ENCODE measurements at regions not wholly inside any gene's neighbourhood (a gene's known extent, or its start where the extent isn't known, plus 50 kb on each side); places are given as distances from the start of the nearest gene placed in this dataset. TPM values are rescaled to one million over a fixed set of nuclear protein-coding genes. Genes with fewer than 3 reads are reported as not detected.

GRCh38 chr9:87443461-87443860, 54.2 kb upstream of the DAPK1 start:
- DNase-seq (ENCODE audit: extremely low spot score in 2 of 2) = no peak
- no peaks in the 10 kb centered on the region for H3K27me3 ChIP-seq
- no peak overlapping the region for H3K4me3 ChIP-seq
- no peaks in the 10 kb centered on the region for H3K36me3 ChIP-seq
- intact Hi-C loops (cut with DNase I) = no loop called here
- TF ChIP-seq POLR2AphosphoS5 (IDR thresholded peaks at IDR 0.05; ENCODE audit: insufficient read depth in 1 of 2, low read depth in 1 of 2) (no peak), POLR2A (IDR thresholded peaks at IDR 0.05) (no peak), CTCF (IDR thresholded peaks at IDR 0.05) (no peak)
- H3K4me1 ChIP-seq = no peaks in the 10 kb centered on the region
- H3K27ac ChIP-seq = no peak overlapping the region
- H3K9me3 ChIP-seq = no peaks in the 10 kb centered on the region

GRCh38 chr9:87445646-87446045, 52.0 kb upstream of the DAPK1 start:
- TF ChIP-seq CTCF (IDR thresholded peaks at IDR 0.05) (no peak), POLR2AphosphoS5 (IDR thresholded peaks at IDR 0.05; ENCODE audit: insufficient read depth in 1 of 2, low read depth in 1 of 2) (no peak), POLR2A (IDR thresholded peaks at IDR 0.05) (no peak)
- Histone ChIP-seq H3K4me1 (no peaks in the 10 kb centered on the region), H3K9me3 (no peaks in the 10 kb centered on the region), H3K27ac (no peak overlapping the region), H3K36me3 (no peaks in the 10 kb centered on the region), H3K27me3 (no peaks in the 10 kb centered on the region), H3K4me3 (no peak overlapping the region)
- intact Hi-C loops (cut with DNase I) = no loop called here
- DNase-seq (ENCODE audit: extremely low spot score in 2 of 2) = no peak

GRCh38 chr9:87446527-87446926, 51.1 kb upstream of the DAPK1 start:
- no peak overlapping the region for H3K4me3 ChIP-seq
- TF ChIP-seq POLR2AphosphoS5 (IDR thresholded peaks at IDR 0.05; ENCODE audit: insufficient read depth in 1 of 2, low read depth in 1 of 2) = no peak
- TF ChIP-seq POLR2A (IDR thresholded peaks at IDR 0.05) = no peak
- no peak for TF ChIP-seq CTCF (IDR thresholded peaks at IDR 0.05)
- DNase-seq (ENCODE audit: extremely low spot score in 2 of 2) = no peak
- H3K27me3 ChIP-seq = no peaks in the 10 kb centered on the region
- no peaks in the 10 kb centered on the region for H3K4me1 ChIP-seq
- no peaks in the 10 kb centered on the region for H3K36me3 ChIP-seq
- intact Hi-C loops (cut with DNase I) = no loop called here
- no peaks in the 10 kb centered on the region for H3K9me3 ChIP-seq
- H3K27ac ChIP-seq = no peak overlapping the region

- no peak overlapping the region for H3K27ac ChIP-seq
- no peaks in the 10 kb centered on the region for H3K27me3 ChIP-seq
- no peak for DNase-seq (ENCODE audit: extremely low spot score in 2 of 2)
- TF ChIP-seq POLR2A (IDR thresholded peaks at IDR 0.05) (no peak), POLR2AphosphoS5 (IDR thresholded peaks at IDR 0.05; ENCODE audit: insufficient read depth in 1 of 2, low read depth in 1 of 2) (no peak), CTCF (IDR thresholded peaks at IDR 0.05) (no peak)
- H3K4me1 ChIP-seq = no peaks in the 10 kb centered on the region
- intact Hi-C loops (cut with DNase I) = no loop called here
- H3K9me3 ChIP-seq = no peaks in the 10 kb centered on the region
- no peaks in the 10 kb centered on the region for H3K36me3 ChIP-seq
- H3K4me3 ChIP-seq = no peak overlapping the region
These were observed 49.9 kb upstream of the DAPK1 start for GRCh38 chr9:87447547-87448432.

Small RNAs in the stretch of these regions (small RNA-seq; reads per million reads assigned to genes)
- gene AL353752.1 (not detected), gene RF00568 (not detected)

Data from vagina (tissue), 2 donors.